ENCODE measurements at regions not wholly inside any gene's neighbourhood (a gene's known extent, or its start where the extent isn't known, plus 50 kb on each side); places are given as distances from the start of the nearest gene placed in this dataset.

DNA sequence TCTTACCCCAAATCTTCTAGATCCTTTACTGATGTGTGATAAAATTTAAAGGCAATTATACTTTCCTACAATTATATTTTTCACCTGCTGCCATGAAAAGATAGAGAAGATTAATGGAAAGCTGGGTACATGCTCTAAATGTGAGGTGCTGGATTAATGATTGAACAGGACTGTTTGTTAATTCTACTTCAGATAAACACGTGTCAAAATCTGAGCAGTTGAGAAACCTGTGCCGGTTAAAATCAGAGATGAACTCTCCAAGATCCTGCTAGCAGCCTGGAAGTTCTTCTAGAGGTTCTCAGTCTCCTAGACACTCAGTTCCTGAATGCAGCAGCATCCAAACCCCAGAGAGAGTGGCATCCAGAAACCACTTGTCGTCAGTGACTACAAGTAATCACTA lies 69.2 kb downstream of the INHBA start:
- no peaks in the 10 kb centered on the region for H3K36me3 ChIP-seq
- no peaks in the 10 kb centered on the region for H3K9me3 ChIP-seq
- DNase-seq = no peak
- H3K4me3 ChIP-seq = no peak overlapping the region
- no peaks in the 10 kb centered on the region for H3K27me3 ChIP-seq

DNA sequence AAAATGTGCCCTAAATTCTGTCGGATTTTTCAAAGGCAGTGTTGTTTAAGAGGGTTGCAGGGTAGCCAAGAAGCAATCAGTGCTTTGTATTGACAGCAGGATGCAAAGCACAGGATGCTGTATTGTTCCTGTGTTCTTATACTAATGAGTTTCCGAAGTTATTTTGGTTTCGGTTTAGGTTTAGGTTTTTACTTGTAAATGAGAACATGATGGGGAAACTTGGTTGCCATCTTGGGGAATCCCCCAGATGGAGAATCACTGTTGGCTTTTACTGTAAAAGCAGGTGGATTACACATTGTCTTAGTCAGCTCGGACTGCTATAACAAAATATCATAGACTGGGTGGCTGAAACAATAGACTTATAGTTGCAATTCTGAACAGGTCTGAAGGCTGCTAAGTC lies 72.1 kb downstream of the INHBA start:
- no peaks in the 10 kb centered on the region for H3K36me3 ChIP-seq
- no peaks in the 10 kb centered on the region for H3K27me3 ChIP-seq
- no peak overlapping the region for H3K4me3 ChIP-seq
- no peak for DNase-seq
- H3K9me3 ChIP-seq = no peaks in the 10 kb centered on the region

DNA sequence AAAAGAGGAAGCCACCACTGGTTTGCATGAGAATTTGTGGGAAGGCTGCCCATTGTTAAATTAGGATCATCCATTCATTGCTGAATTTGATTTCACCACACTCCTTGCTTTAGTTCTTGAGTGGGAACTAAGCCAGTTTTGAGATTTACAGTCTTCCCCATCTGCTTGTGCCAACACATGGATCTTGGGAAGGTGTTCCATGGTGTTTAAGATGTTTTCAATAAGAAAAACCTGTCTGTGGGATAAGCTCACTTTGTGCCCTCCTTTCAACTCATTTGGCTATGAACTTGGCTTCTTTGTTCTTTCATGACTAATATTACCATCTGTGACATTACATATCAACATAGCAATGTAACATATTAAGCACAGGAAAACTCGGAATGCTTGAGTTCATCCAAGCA lies 73.2 kb downstream of the INHBA start:
- Histone ChIP-seq H3K27me3 (no peaks in the 10 kb centered on the region), H3K9me3 (no peaks in the 10 kb centered on the region), H3K36me3 (no peaks in the 10 kb centered on the region), H3K4me3 (no peak overlapping the region)
- DNase-seq = no peak

DNA sequence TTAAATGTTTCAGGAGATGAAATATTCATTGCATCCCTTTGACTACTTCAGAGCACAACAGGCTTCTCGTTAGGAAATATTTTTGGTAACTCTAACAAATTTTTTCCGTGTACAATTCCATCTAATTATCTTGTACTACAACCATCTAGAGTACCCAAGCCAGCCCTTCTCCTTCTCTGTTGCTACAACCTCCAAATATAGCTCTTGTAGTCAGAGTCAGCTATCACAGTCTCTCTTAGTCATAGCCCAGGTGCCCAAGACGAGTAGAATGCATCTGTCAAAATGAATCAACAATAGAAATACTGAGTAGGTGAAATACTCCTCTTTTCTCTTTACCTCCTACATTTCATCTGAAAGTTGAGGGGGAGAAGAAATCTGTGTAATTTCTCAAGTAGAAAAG lies 74.0 kb downstream of the INHBA start:
- H3K36me3 ChIP-seq = no peaks in the 10 kb centered on the region
- no peaks in the 10 kb centered on the region for H3K9me3 ChIP-seq
- no peak for DNase-seq
- H3K27me3 ChIP-seq = no peaks in the 10 kb centered on the region
- H3K4me3 ChIP-seq = no peak overlapping the region

DNA sequence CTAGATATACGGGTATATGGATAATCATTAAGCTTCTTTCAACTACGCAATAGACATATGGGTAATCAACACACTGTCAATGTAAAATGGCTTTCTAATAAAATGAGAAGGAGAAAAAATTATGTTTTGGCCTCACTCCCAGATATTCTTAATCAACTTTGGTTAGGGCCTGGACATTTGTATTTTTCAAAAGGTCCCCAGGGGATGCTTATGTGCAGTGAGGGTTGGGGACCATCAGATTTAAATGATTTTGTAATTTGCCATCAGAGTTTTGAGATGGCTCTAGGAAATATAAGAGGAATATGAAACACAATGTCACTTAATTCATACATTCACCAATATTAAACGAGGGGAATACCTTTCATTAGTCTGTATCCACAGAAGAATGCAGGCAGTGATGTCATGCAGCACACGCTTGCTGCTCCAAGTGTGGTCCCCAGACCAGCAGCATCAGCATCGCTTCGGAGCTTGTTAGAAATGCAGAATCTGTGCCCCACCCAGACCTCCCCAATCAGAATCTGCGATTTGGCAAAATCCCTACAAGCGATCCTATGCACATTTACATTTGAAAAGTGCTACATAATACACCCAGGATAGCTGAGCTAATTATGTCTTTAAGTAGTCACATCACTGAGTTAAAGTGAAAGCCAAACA lies 75.1 kb downstream of the INHBA start:
- Histone ChIP-seq H3K27me3 (no peaks in the 10 kb centered on the region), H3K9me3 (no peaks in the 10 kb centered on the region), H3K36me3 (no peaks in the 10 kb centered on the region), H3K4me3 (no peak overlapping the region)
- DNase-seq = no peak

DNA sequence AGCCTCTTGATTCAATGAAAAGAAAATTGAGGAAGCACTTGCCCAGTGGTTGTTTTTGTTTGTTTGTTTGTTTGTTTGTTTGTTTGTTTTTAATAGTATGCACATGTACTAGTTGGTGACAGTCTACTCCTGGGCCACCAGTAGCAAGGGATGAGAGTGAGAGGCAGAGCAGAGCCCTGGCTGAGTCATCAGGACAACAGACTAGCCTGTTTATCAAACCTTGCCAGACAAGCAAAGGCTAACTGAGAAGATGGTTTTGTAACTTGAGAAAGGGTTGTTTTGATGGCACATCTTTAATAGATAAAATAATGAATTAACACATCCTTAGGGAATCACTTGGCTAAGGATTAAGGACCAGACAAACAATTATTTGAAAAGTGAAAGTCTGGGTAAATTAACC lies 78.1 kb downstream of the INHBA start:
- peak; percentile 17 for DNase-seq
- Histone ChIP-seq H3K9me3 (no peaks in the 10 kb centered on the region), H3K27me3 (no peaks in the 10 kb centered on the region), H3K36me3 (no peaks in the 10 kb centered on the region), H3K4me3 (no peak overlapping the region)

DNA sequence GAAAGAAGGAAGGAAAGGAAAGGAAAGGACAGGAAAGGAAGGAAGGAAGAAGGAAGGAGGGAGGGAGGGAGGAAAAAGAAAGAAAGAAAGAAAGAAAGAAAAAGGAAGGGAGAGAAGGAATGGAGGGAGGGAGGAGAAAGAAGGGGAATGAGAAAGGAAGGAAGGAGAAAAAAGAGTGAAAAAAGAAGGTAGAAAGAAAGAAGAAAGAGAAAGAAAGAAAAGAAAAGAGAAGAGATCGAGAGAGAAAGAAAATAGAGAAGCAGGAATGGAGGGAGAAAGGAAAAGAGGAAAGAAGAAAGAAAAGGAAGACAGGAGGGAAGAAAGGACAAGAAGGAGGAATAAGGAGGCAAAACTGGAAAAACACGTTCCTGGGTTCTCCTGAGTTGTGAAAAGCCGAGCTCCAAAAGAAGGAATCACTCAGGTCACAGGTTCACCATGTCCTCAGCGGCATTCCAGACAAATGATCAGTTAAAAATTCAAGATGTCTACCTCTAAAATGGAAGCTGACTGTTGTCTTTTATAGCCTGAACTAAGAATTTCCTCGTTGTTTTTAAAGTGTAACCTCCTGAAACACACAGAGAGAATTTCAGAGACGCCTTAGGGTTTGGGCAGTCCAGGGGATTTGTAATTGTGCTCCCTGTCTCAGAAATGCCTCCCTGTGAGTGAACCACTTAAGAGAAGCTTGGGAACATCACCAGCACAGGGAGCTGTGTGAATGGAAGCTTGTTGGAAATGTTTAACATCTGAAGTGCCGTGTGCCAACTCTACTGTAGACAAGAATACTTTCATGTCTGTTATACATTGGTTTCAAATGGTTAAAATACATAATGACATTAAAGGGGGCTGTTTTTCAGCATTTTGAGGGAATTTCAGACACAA lies 80.7 kb downstream of the INHBA start:
- DNase-seq = no peak
- H3K36me3 ChIP-seq = no peaks in the 10 kb centered on the region
- H3K27me3 ChIP-seq = no peaks in the 10 kb centered on the region
- H3K4me3 ChIP-seq = no peak overlapping the region
- no peaks in the 10 kb centered on the region for H3K9me3 ChIP-seq

DNA sequence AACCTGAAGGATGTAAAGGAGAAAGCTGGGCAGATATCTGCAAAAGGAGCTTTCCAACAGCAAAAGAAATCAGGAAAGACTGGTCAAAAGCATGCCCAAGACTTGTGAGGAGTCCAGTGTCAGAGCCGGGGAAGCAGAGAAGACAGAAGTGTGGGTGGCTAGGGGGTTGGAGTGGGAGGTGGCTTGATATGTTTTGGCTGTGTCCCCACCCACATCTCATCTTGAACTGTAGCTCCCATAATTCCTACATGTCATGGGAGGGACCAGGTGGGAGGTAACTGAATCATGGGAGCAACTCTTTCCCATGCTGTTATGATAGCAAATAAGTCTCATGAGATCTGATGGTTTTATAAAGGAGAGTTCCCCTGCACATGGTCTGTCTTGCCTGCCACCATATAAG lies 84.9 kb downstream of the INHBA start:
- no peaks in the 10 kb centered on the region for H3K36me3 ChIP-seq
- H3K9me3 ChIP-seq = no peaks in the 10 kb centered on the region
- DNase-seq = no peak
- no peaks in the 10 kb centered on the region for H3K27me3 ChIP-seq
- no peak overlapping the region for H3K4me3 ChIP-seq

DNA sequence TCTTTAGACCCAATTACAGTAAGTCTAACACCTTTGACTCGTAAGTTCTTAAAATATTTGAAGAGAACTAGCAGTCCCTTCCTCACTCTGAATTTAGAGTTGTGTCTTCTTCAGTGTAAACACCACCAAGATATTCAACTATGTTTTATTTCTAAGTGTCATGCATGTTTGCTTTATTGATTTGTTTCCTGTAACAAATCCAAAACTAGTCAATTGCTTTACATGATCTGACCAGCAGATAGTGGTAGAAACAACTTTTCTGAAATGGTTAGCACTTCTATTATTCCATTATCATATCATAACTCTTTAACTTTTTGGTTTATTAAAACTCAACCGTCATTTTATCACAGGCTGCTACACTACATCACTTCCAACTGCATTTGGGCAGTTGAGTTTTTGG lies 90.1 kb downstream of the INHBA start:
- Histone ChIP-seq H3K4me3 (no peak overlapping the region), H3K9me3 (no peaks in the 10 kb centered on the region), H3K27me3 (no peaks in the 10 kb centered on the region), H3K36me3 (no peaks in the 10 kb centered on the region)
- DNase-seq = no peak

DNA sequence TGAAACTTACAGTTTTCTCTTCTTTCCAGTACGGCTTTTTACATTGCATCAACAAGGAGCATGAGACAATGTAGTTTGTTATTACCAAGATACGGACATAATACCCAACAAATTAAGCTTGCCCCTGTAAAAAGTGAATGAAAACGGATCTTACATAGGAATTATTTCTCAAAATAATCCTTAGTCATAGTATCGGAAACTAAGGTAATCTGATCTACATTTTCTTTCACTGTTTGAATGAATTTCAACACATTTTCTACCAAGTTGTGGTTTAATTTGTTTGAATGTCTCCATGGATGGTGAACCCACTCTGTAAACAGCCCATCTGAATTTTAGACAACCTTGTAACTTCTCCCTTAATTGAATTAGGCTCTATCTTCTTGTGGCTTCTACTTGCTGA lies 90.5 kb downstream of the INHBA start:
- no peak overlapping the region for H3K4me3 ChIP-seq
- H3K36me3 ChIP-seq = no peaks in the 10 kb centered on the region
- no peaks in the 10 kb centered on the region for H3K9me3 ChIP-seq
- no peaks in the 10 kb centered on the region for H3K27me3 ChIP-seq
- DNase-seq = no peak

DNA sequence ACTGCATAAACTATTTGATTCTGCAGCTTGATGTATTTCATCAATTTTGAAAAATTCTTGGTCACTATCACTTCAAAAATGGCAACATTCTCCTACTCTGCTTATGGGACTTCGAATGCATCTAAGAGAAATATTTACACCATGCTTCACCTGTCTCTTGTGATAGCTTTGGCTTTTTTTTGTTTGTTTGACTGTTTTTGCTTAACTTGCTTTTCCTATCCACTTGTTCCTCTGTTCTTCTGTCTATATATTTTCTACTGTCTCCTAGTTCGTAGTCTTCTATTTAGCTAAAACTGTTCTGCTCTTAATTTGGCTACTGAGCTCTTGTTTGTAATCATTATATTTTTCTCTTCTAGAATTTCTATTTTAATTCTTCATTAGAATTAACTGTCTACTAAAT lies 94.4 kb downstream of the INHBA start:
- Histone ChIP-seq H3K9me3 (no peaks in the 10 kb centered on the region), H3K36me3 (no peaks in the 10 kb centered on the region), H3K4me3 (no peak overlapping the region), H3K27me3 (no peaks in the 10 kb centered on the region)
- DNase-seq = no peak

DNA sequence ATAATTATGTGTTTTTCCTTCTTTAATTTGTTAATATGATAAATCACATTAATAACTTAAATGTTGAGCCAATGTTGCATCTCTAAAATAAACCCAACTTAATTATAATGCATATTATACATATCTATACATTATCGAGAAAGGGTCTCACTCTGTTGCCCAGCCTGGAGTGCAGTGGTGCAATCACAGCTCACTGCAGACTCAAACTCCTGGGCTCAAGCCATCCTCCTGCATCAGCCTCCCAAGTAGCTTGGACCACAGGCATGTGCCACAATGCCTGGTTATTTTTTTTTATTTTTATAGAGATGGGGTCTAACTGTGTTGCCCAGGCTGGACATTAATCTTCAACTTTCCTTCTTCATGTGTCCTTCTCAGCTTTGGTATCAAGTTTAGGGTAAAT lies 98.9 kb downstream of the INHBA start:
- Histone ChIP-seq H3K27me3 (no peaks in the 10 kb centered on the region), H3K4me3 (no peak overlapping the region), H3K36me3 (no peaks in the 10 kb centered on the region), H3K9me3 (no peaks in the 10 kb centered on the region)
- no peak for DNase-seq

DNA sequence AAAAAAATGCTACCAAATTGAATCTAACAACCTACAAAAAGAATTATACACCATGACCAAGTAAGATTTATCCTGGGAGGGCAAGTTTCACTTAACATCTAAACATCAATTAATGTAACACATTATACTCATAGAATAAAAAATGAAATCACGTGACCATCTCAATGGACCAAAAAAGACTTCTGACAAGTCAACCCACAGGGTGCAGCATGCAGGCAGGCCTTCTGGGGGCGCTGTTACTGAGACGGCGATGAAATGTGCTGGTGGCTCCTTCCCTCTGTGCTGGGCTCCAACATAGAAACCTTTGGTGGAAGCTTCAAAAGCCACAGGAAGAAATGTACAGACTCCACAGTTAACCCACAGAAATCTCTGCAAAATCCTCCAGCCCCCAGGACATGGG lies 103.1 kb downstream of the INHBA start:
- Histone ChIP-seq H3K36me3 (no peaks in the 10 kb centered on the region), H3K4me3 (no peak overlapping the region), H3K9me3 (peaks cover 2% of the 10 kb centered on the region; the same call in 1 of the 2 replicates), H3K27me3 (no peaks in the 10 kb centered on the region)
- DNase-seq = no peak

DNA sequence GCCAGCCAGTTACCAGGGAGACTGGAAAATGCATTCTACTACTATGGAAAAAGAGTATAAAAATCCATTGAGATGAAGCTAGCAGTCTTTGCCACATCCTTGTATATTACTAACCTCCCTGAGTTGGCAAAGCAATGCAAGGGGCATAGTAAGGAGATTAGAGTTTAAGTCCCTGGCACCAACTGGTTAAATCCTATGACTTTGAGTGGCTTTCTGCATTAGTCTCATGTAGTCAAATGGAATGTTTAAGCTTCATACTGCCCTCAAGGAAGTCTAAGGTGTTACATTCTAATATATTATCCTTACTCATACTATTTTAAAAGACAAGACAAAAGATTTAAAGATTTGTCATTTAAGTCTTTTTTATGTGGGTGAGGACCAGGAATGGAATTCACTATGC lies 110.1 kb downstream of the INHBA start:
- no peaks in the 10 kb centered on the region for H3K36me3 ChIP-seq
- DNase-seq = no peak

DNA sequence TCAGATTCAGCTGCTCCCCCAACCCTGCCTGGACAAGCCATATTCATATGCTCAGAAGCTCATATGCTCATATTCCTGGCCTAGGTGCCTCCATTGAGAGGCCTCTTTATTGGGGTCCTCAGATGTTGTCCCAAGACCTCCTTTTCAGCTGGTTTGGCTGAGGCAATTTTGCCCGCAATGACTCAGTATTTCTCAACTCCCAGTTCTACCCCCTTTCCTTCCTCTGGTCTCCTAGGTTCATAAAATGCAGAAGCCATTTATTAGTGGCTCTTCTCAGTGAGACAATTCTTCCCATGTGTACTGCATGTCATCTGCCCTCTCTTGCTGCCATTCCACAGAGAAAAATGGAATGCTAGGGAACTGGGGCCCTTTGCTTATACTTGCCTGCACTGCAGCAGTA lies 110.7 kb downstream of the INHBA start:
- Histone ChIP-seq H3K4me3 (no peak overlapping the region), H3K36me3 (no peaks in the 10 kb centered on the region), H3K9me3 (peaks cover 2% of the 10 kb centered on the region; the same call in 1 of the 2 replicates), H3K27me3 (no peaks in the 10 kb centered on the region)
- no peak for DNase-seq

More for the DNA sequence above, 110.1 kb downstream of the INHBA start:
- Histone ChIP-seq H3K4me3 (no peak overlapping the region), H3K9me3 (peaks cover 2% of the 10 kb centered on the region; the same call in 1 of the 2 replicates), H3K27me3 (no peaks in the 10 kb centered on the region)

DNA sequence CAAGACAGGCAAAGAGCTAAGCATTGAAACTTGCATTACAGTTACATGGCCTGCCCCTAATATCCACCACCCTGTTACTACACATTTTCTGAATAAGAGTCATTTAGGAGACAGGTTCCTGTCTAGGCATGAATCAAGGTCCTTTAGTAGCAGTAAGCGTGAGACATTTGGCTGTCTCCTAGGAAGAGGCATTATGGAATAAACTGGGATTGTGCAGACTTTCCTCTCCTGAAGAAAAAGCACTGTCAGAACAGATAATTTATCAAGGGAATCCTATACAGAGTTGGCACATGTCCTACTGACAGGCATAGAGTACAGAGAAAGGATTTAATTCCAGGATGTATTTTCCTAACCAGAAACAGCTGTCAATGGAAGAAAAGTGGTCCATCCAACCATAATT lies 111.9 kb downstream of the INHBA start:
- Histone ChIP-seq H3K4me3 (no peak overlapping the region), H3K36me3 (no peaks in the 10 kb centered on the region), H3K9me3 (no peaks in the 10 kb centered on the region), H3K27me3 (no peaks in the 10 kb centered on the region)
- no peak for DNase-seq

DNA sequence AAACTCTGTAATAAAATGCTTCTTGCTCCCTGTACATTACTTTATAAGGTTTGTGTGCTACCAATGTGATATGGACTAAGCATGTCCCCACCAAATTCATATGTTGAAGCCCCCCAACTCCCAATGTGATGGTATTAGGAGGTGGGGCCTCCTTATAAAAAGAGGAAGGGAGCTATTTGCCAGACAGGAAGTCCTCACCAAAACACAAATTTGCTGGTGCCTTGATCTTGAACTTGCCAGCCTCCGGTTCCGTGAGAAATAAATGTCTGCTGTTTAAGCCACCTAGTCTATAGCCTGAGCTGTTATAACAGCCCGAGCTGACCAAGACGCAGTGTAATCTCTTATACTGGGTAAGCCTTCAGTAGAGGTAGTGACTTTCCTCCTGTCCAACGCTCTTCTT lies 114.5 kb downstream of the INHBA start:
- no peak for DNase-seq

More for the DNA sequence above, 114.5 kb downstream of the INHBA start:
- Histone ChIP-seq H3K9me3 (no peaks in the 10 kb centered on the region), H3K4me3 (no peak overlapping the region), H3K36me3 (no peaks in the 10 kb centered on the region), H3K27me3 (no peaks in the 10 kb centered on the region)
